Upper lobe of left lung (tissue), 6 donors: ENCODE measurements at regions not wholly inside any gene's neighbourhood (a gene's known extent, or its start where the extent isn't known, plus 50 kb on each side); places are given as distances from the start of the nearest gene placed in this dataset.

Source experiments
- ATAC-seq, 2 donors: fragments of 200-7000 bp; cut with Tn5 transposase; one replicate each; pipeline ENCODE4 v1.9.1; 2022; ENCODE audit warnings: mild to moderate bottlenecking in 2 of 2, moderate library complexity in 2 of 2; ENCODE audit not compliant: low FRiP score in 2 of 2
- DNase-seq, 2 donors: peaks; one replicate each; pipeline ENCODE4 v3.0.0-alpha.2; 2019 to 2020
- H3K27ac ChIP-seq, 4 donors: fragments of 200-600 bp; sonication (generic); one replicate each; pipeline ENCODE4 v1.5.1; 2016 to 2019
- H3K27me3 ChIP-seq, 4 donors: fragments of 200-600 bp; sonication (generic); one replicate each; pipeline ENCODE4 v1.5.1; 2017 to 2019
- H3K36me3 ChIP-seq, 4 donors: fragments of 200-600 bp; sonication (generic); one replicate each; pipeline ENCODE4 v1.5.1; 2016 to 2019
- H3K4me1 ChIP-seq, 4 donors: fragments of 200-600 bp; sonication (generic); one replicate each; pipeline ENCODE4 v1.5.1; 2018 to 2019
- H3K4me3 ChIP-seq, 4 donors: fragments of 200-600 bp; sonication (generic); one replicate each; pipeline ENCODE4 v1.5.1; 2017 to 2019; ENCODE audit warnings: mild to moderate bottlenecking in 2 of 4, moderate library complexity in 1 of 4
- H3K9me3 ChIP-seq, 4 donors: fragments of 200-600 bp; sonication (generic); one replicate each; pipeline ENCODE4 v1.5.1; 2018 to 2019
- CTCF ChIP-seq, 6 experiments: fragments of 450-650 bp in 4 of 6; fragments of 200-600 bp in 2 of 6; sonication (generic) in 2 of 6; IDR thresholded peaks; one replicate each; pipeline ENCODE4 v1.5.1; 2016 to 2019; ENCODE audit warnings: antibody characterized with exemption in 6 of 6
- EP300 ChIP-seq, 4 donors: sonication (generic); formaldehyde crosslinking; IDR thresholded peaks; one replicate each; pipeline ENCODE4 v1.5.1; 2017; ENCODE audit warnings: antibody characterized with exemption in 4 of 4, control low read depth in 2 of 4
- POLR2A ChIP-seq, 4 donors: fragments of 450-650 bp; IDR thresholded peaks; one replicate each; pipeline ENCODE4 v1.5.1; 2016 to 2017; ENCODE audit warnings: antibody characterized with exemption in 4 of 4, mild to moderate bottlenecking in 2 of 4
- POLR2AphosphoS5 ChIP-seq, 2 donors: sonication (generic); formaldehyde crosslinking; IDR thresholded peaks; one replicate each; pipeline ENCODE4 v1.5.1; 2017; ENCODE audit warnings: antibody characterized with exemption in 2 of 2
- WGBS, 2 donors: methylation state at CpG; one replicate each; pipeline ENCODE4 v1.1.5; 2017 to 2018; 5-methylcytosine and 5-hydroxymethylcytosine counted together
- donor health status: DM: no; HTN: no; CAD: no; lungs with moderate emphysema.
- donor health status: DM: no; HTN: yes; CAD: no; lungs with severe emphysema.

DNA sequence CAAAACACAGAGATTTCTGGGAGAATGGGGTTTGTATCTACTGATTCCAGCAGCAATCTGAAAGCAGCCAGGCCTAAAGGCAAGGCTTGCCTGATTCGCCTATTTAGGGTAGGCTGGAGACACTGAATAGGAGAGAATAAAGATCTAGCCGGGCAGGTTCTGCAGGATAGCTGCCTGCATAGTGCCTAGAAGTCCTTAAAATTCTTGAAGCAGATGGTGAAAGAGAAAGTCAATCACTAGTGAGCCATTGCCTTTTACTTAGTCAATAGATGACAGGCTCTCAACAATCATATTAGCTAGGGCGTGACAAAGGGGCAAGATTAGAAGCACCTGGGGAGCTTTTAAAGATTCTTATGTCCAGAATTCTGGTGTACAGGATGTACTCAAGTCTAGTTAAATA is 522.7 kb downstream of the HTR1A start:
- H3K36me3 ChIP-seq, result no peaks in the 10 kb centered on the region
- WGBS, 2 donors, result 60 to 61% methylated on average over 3 of the region's 3 CpGs
- H3K27ac ChIP-seq, result peak overlapping the region in 2 of 4 donors; percentile 5 to 58
- TF ChIP-seq POLR2AphosphoS5 (IDR thresholded peaks at IDR 0.05), result no peak
- TF ChIP-seq CTCF (IDR thresholded peaks at IDR 0.05), result no peak
- no peak for TF ChIP-seq EP300 (IDR thresholded peaks at IDR 0.05)
- TF ChIP-seq POLR2A (IDR thresholded peaks at IDR 0.05), result no peak
- H3K27me3 ChIP-seq, result no peaks in the 10 kb centered on the region
- DNase-seq (peak in 1 of 2 donors; percentile 71), ATAC-seq (peak; percentile 53 to 75)
- no peaks in the 10 kb centered on the region for H3K9me3 ChIP-seq
- H3K4me3 ChIP-seq, result no peak overlapping the region
- peaks cover 0 to 4% (median 0%) of the 10 kb centered on the region in 4 donors for H3K4me1 ChIP-seq

DNA sequence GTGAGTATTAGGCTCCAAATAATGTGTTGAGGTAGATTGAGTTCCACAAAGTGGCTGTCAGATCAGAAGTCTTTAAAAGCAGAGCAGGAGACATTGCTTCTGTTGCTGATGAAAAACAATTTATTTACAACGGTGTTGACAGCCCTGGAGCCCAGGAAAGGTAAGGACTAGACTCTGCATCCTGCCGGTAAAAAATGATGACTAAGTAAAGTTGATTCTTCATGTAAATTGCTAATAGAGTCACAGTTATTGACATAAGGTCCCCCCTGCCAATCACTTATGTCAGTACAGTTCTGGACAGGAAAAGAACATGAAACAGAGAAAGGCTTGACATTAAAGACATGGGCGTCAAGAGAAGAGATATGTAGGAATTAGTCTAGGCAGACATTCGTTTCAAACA is 552.5 kb downstream of the HTR1A start:
- Histone ChIP-seq H3K27ac (no peak overlapping the region), H3K4me1 (no peaks in the 10 kb centered on the region), H3K4me3 (no peak overlapping the region), H3K36me3 (no peaks in the 10 kb centered on the region), H3K9me3 (no peaks in the 10 kb centered on the region), H3K27me3 (no peaks in the 10 kb centered on the region)
- no peak for DNase-seq
- no peak for ATAC-seq
- WGBS, 2 donors, result 75 to 82% methylated on average over 4 of the region's 4 CpGs
- no peak for TF ChIP-seq POLR2AphosphoS5 (IDR thresholded peaks at IDR 0.05)
- TF ChIP-seq POLR2A (IDR thresholded peaks at IDR 0.05), result no peak
- TF ChIP-seq EP300 (IDR thresholded peaks at IDR 0.05), result no peak
- no peak for TF ChIP-seq CTCF (IDR thresholded peaks at IDR 0.05)

DNA sequence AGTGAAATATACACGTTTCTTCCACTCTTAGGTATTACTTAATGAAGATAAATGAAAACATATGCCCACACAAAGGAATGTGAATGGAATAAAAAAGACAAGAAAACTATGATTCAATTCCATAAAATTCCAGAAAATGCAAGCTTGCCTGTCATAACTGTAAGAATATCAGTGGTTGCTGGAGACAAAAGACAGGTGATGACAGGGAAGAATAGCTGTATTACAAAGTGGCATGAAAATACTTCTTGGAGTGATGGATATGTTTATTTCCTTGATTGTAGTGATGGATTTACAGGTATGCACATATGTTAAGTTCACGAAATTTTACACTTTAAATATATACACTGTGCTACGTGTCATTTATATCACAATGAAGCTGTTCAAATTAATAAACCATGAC is 553.3 kb downstream of the HTR1A start:
- Histone ChIP-seq H3K9me3 (no peaks in the 10 kb centered on the region), H3K27me3 (no peaks in the 10 kb centered on the region), H3K4me1 (no peaks in the 10 kb centered on the region), H3K36me3 (no peaks in the 10 kb centered on the region), H3K4me3 (no peak overlapping the region), H3K27ac (no peak overlapping the region)
- ATAC-seq (no peak), DNase-seq (no peak)
- TF ChIP-seq POLR2A (IDR thresholded peaks at IDR 0.05) (no peak), EP300 (IDR thresholded peaks at IDR 0.05) (no peak), CTCF (IDR thresholded peaks at IDR 0.05) (no peak), POLR2AphosphoS5 (IDR thresholded peaks at IDR 0.05) (no peak)
- 75 to 79% methylated on average over 3 of the region's 3 CpGs for WGBS, 2 donors

- no peak overlapping the region for H3K27ac ChIP-seq
- ATAC-seq, result peak in 1 of 2 donors; percentile 64
- TF ChIP-seq CTCF (IDR thresholded peaks at IDR 0.05) (peak; percentile 13 to 56 (median 44)), POLR2AphosphoS5 (IDR thresholded peaks at IDR 0.05) (no peak)
- H3K9me3 ChIP-seq, result no peaks in the 10 kb centered on the region
- no peaks in the 10 kb centered on the region for H3K4me1 ChIP-seq
- H3K4me3 ChIP-seq, result no peak overlapping the region
- no peaks in the 10 kb centered on the region for H3K36me3 ChIP-seq
- DNase-seq, result peak in 1 of 2 donors; percentile 55
- whole genome bisulfite sequencing, 2 donors, result 41 to 43% methylated on average over 7 of the region's 7 CpGs
- H3K27me3 ChIP-seq, result no peaks in the 10 kb centered on the region
Observed at GRCh38 chr5:63401436-63402046, 560.7 kb downstream of the HTR1A start.

DNA sequence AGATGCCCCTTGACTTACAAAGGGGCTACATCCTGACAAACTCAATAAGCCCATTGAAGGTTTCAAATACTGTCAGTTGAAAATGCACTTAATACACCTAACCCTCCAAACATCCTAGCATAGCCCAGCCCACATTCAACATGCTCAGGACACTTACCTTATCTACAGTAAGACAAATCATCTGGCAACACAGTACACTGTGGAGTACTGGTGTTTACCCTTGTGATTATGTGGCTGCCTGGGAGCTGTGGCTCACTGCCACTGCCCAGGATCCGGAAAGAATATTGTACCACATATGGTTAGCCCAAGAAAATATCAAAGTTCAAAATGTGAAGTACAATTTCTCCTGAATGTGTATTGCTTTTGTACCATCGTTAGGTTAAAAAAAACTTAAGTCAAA is 562.2 kb downstream of the HTR1A start:
- Histone ChIP-seq H3K9me3 (no peaks in the 10 kb centered on the region), H3K36me3 (no peaks in the 10 kb centered on the region), H3K4me3 (no peak overlapping the region), H3K27me3 (no peaks in the 10 kb centered on the region), H3K4me1 (no peaks in the 10 kb centered on the region), H3K27ac (no peak overlapping the region)
- DNase-seq (peak in 1 of 2 donors; percentile 23), ATAC-seq (peak in 1 of 2 donors; percentile 51)
- no peak for TF ChIP-seq POLR2A (IDR thresholded peaks at IDR 0.05)
- TF ChIP-seq EP300 (IDR thresholded peaks at IDR 0.05), result no peak
- TF ChIP-seq CTCF (IDR thresholded peaks at IDR 0.05), result no peak
- TF ChIP-seq POLR2AphosphoS5 (IDR thresholded peaks at IDR 0.05), result no peak
- 54 to 60% methylated on average over 2 of the region's 2 CpGs for WGBS, 2 donors
